ENCODE measurements at regions not wholly inside any gene's neighbourhood (a gene's known extent, or its start where the extent isn't known, plus 50 kb on each side); places are given as distances from the start of the nearest gene placed in this dataset.
"Not testable (repeated sequence)": the region's sequence is repeated elsewhere in the genome, so short reads cannot be mapped to it uniquely, and the experiment has no call there.

- Histone ChIP-seq H3K27me3 (no peaks in the 10 kb centered on the region), H3K9me3 (no peaks in the 10 kb centered on the region), H3K4me1 (no peaks in the 10 kb centered on the region), H3K9ac (ENCODE audit: low read depth in 2 of 2, low read length in 2 of 2) (no peak overlapping the region), H3K36me3 (no peaks in the 10 kb centered on the region), H3K27ac (no peak overlapping the region), H3K4me3 (no peak overlapping the region)
- TF ChIP-seq CTCF (IDR thresholded peaks at IDR 0.05) = no peak
- no peak for DNase-seq
- intact Hi-C loops (cut with DNase I) = no loop called here
These were observed 170.1 kb upstream of the PWP1 start for GRCh38 chr12:107515446-107515958.

GRCh38 chr12:107517816-107518215 lies 167.8 kb upstream of the PWP1 start:
- DNase-seq = not testable (repeated sequence)

GRCh38 chr12:107518868-107519267 lies 166.7 kb upstream of the PWP1 start:
- Histone ChIP-seq H3K9me3 (no peaks in the 10 kb centered on the region), H3K4me1 (no peaks in the 10 kb centered on the region), H3K9ac (ENCODE audit: low read depth in 2 of 2, low read length in 2 of 2) (no peak overlapping the region), H3K27me3 (no peaks in the 10 kb centered on the region), H3K4me3 (no peak overlapping the region), H3K36me3 (no peaks in the 10 kb centered on the region), H3K27ac (no peak overlapping the region)
- no peak for TF ChIP-seq CTCF (IDR thresholded peaks at IDR 0.05)
- no peak for DNase-seq
- intact Hi-C loops (cut with DNase I) = no loop called here

More at GRCh38 chr12:107517816-107518215, 167.8 kb upstream of the PWP1 start:
- H3K4me3 ChIP-seq; H3K9ac ChIP-seq (ENCODE audit: low read depth in 2 of 2, low read length in 2 of 2); H3K4me1 ChIP-seq; H3K9me3 ChIP-seq; intact Hi-C loops (cut with DNase I); H3K27me3 ChIP-seq; H3K36me3 ChIP-seq; H3K27ac ChIP-seq: not testable (repeated sequence)

GRCh38 chr12:107519906-107520859 lies 165.4 kb upstream of the PWP1 start:
- no peak for DNase-seq
- no peaks in the 10 kb centered on the region for H3K27me3 ChIP-seq
- intact Hi-C loops (cut with DNase I) = no loop called here
- TF ChIP-seq CTCF (IDR thresholded peaks at IDR 0.05) = no peak
- H3K4me3 ChIP-seq = no peak overlapping the region
- H3K27ac ChIP-seq = no peak overlapping the region
- H3K36me3 ChIP-seq = no peaks in the 10 kb centered on the region
- no peaks in the 10 kb centered on the region for H3K9me3 ChIP-seq
- H3K9ac ChIP-seq (ENCODE audit: low read depth in 2 of 2, low read length in 2 of 2) = no peak overlapping the region
- H3K4me1 ChIP-seq = no peaks in the 10 kb centered on the region

- intact Hi-C loops (cut with DNase I) = no loop called here
- no peaks in the 10 kb centered on the region for H3K4me1 ChIP-seq
- DNase-seq = no peak
- no peak overlapping the region for H3K27ac ChIP-seq
- H3K9ac ChIP-seq (ENCODE audit: low read depth in 2 of 2, low read length in 2 of 2) = no peak overlapping the region
- H3K9me3 ChIP-seq = no peaks in the 10 kb centered on the region
- no peaks in the 10 kb centered on the region for H3K27me3 ChIP-seq
- no peak overlapping the region for H3K4me3 ChIP-seq
- no peaks in the 10 kb centered on the region for H3K36me3 ChIP-seq
- TF ChIP-seq CTCF (IDR thresholded peaks at IDR 0.05) = no peak
These were observed 163.7 kb upstream of the PWP1 start for GRCh38 chr12:107521826-107522355.
